ENCODE measurements at regions not wholly inside any gene's neighbourhood (a gene's known extent, or its start where the extent isn't known, plus 50 kb on each side); places are given as distances from the start of the nearest gene placed in this dataset.

GRCh38 chr15:95872366-95872771 is 458.1 kb upstream of the NR2F2 start:
- no peak for DNase-seq (ENCODE audit: low read depth)

GRCh38 chr15:95874637-95875036 is 455.9 kb upstream of the NR2F2 start:
- DNase-seq (ENCODE audit: low read depth), result no peak

- no peak for DNase-seq (ENCODE audit: low read depth)
Observed at GRCh38 chr15:95875121-95875643, 455.3 kb upstream of the NR2F2 start.

- DNase-seq (ENCODE audit: low read depth), result no peak
Observed at GRCh38 chr15:95880031-95880570, 450.4 kb upstream of the NR2F2 start.

GRCh38 chr15:95880630-95881029 is 449.9 kb upstream of the NR2F2 start:
- no peak for DNase-seq (ENCODE audit: low read depth)

- DNase-seq (ENCODE audit: low read depth), result no peak
Observed at GRCh38 chr15:95883064-95883463, 447.4 kb upstream of the NR2F2 start.

GRCh38 chr15:95884276-95884675 is 446.2 kb upstream of the NR2F2 start:
- no peak for DNase-seq (ENCODE audit: low read depth)

- DNase-seq (ENCODE audit: low read depth), result no peak
Observed at GRCh38 chr15:95887666-95888390, 442.7 kb upstream of the NR2F2 start.

GRCh38 chr15:95888762-95889161 is 441.7 kb upstream of the NR2F2 start:
- DNase-seq (ENCODE audit: low read depth), result no peak

GRCh38 chr15:95894407-95894956 is 436.0 kb upstream of the NR2F2 start:
- no peak for DNase-seq (ENCODE audit: low read depth)

- DNase-seq (ENCODE audit: low read depth), result no peak
Observed at GRCh38 chr15:95895508-95895907, 435.0 kb upstream of the NR2F2 start.

GRCh38 chr15:95897651-95898050 is 432.8 kb upstream of the NR2F2 start:
- DNase-seq (ENCODE audit: low read depth), result no peak

GRCh38 chr15:95898761-95899160 is 431.7 kb upstream of the NR2F2 start:
- no peak for DNase-seq (ENCODE audit: low read depth)

- no peak for DNase-seq (ENCODE audit: low read depth)
Observed at GRCh38 chr15:95901271-95901670, 429.2 kb upstream of the NR2F2 start.

- no peak for DNase-seq (ENCODE audit: low read depth)
Observed at GRCh38 chr15:95902606-95903005, 427.9 kb upstream of the NR2F2 start.

- DNase-seq (ENCODE audit: low read depth), result no peak
Observed at GRCh38 chr15:95903352-95903751, 427.1 kb upstream of the NR2F2 start.

- no peak for DNase-seq (ENCODE audit: low read depth)
Observed at GRCh38 chr15:95910643-95911212, 419.8 kb upstream of the NR2F2 start.

- no peak for DNase-seq (ENCODE audit: low read depth)
Observed at GRCh38 chr15:95911570-95912279, 418.8 kb upstream of the NR2F2 start.

GRCh38 chr15:95912280-95912625 is 418.2 kb upstream of the NR2F2 start:
- no peak for DNase-seq (ENCODE audit: low read depth)

- DNase-seq (ENCODE audit: low read depth), result no peak
Observed at GRCh38 chr15:95912728-95913127, 417.8 kb upstream of the NR2F2 start.

GRCh38 chr15:95916568-95916967 is 413.9 kb upstream of the NR2F2 start:
- DNase-seq (ENCODE audit: low read depth), result no peak

GRCh38 chr15:95918525-95918924 is 412.0 kb upstream of the NR2F2 start:
- no peak for DNase-seq (ENCODE audit: low read depth)

- DNase-seq (ENCODE audit: low read depth), result no peak
Observed at GRCh38 chr15:95919460-95919859, 411.0 kb upstream of the NR2F2 start.

All from T-helper 22 cell (primary cell).